ENCODE measurements at regions not wholly inside any gene's neighbourhood (a gene's known extent, or its start where the extent isn't known, plus 50 kb on each side); places are given as distances from the start of the nearest gene placed in this dataset.

DNA sequence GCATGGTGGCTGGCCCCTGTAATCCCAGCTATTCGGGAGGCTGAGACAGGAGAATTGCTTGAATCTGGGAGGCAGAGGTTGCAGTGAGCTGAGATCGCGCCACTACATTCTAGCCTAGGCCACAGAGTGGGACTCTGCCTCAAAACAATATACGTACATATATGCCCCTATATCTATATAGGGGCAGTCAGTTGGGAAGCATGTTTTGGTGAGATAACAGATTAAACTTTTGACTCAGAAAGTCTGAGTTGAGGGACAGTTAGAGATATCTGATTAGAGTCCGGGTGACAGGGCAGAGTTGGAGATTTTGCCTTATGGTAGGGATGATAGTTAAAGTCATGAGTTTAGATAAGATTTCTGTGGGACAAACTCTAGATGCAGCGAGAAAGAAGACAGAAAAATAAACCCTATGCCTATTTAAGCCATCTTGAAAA, 71.8 kb upstream of the ALDH1A1 start (continued):
- TF ChIP-seq ZNF408 (CRISPR knock-in tag; IDR thresholded peaks at IDR 0.05; ENCODE audit: low read depth): no peak
- TF ChIP-seq, protein P1, sequence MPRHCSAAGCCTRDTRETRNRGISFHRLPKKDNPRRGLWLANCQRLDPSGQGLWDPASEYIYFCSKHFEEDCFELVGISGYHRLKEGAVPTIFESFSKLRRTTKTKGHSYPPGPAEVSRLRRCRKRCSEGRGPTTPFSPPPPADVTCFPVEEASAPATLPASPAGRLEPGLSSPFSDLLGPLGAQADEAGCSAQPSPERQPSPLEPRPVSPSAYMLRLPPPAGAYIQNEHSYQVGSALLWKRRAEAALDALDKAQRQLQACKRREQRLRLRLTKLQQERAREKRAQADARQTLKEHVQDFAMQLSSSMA (CRISPR knock-in tag; IDR thresholded peaks at IDR 0.05): no peak
- TF ChIP-seq, protein P2, sequence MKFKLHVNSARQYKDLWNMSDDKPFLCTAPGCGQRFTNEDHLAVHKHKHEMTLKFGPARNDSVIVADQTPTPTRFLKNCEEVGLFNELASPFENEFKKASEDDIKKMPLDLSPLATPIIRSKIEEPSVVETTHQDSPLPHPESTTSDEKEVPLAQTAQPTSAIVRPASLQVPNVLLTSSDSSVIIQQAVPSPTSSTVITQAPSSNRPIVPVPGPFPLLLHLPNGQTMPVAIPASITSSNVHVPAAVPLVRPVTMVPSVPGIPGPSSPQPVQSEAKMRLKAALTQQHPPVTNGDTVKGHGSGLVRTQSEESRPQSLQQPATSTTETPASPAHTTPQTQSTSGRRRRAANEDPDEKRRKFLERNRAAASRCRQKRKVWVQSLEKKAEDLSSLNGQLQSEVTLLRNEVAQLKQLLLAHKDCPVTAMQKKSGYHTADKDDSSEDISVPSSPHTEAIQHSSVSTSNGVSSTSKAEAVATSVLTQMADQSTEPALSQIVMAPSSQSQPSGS (CRISPR knock-in tag; IDR thresholded peaks at IDR 0.05): no peak
- TF ChIP-seq, protein P3, sequence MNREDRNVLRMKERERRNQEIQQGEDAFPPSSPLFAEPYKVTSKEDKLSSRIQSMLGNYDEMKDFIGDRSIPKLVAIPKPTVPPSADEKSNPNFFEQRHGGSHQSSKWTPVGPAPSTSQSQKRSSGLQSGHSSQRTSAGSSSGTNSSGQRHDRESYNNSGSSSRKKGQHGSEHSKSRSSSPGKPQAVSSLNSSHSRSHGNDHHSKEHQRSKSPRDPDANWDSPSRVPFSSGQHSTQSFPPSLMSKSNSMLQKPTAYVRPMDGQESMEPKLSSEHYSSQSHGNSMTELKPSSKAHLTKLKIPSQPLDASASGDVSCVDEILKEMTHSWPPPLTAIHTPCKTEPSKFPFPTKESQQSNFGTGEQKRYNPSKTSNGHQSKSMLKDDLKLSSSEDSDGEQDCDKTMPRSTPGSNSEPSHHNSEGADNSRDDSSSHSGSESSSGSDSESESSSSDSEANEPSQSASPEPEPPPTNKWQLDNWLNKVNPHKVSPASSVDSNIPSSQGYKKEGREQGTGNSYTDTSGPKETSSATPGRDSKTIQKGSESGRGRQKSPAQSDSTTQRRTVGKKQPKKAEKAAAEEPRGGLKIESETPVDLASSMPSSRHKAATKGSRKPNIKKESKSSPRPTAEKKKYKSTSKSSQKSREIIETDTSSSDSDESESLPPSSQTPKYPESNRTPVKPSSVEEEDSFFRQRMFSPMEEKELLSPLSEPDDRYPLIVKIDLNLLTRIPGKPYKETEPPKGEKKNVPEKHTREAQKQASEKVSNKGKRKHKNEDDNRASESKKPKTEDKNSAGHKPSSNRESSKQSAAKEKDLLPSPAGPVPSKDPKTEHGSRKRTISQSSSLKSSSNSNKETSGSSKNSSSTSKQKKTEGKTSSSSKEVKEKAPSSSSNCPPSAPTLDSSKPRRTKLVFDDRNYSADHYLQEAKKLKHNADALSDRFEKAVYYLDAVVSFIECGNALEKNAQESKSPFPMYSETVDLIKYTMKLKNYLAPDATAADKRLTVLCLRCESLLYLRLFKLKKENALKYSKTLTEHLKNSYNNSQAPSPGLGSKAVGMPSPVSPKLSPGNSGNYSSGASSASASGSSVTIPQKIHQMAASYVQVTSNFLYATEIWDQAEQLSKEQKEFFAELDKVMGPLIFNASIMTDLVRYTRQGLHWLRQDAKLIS (CRISPR knock-in tag; IDR thresholded peaks at IDR 0.05): no peak
- TF ChIP-seq, protein P4, sequence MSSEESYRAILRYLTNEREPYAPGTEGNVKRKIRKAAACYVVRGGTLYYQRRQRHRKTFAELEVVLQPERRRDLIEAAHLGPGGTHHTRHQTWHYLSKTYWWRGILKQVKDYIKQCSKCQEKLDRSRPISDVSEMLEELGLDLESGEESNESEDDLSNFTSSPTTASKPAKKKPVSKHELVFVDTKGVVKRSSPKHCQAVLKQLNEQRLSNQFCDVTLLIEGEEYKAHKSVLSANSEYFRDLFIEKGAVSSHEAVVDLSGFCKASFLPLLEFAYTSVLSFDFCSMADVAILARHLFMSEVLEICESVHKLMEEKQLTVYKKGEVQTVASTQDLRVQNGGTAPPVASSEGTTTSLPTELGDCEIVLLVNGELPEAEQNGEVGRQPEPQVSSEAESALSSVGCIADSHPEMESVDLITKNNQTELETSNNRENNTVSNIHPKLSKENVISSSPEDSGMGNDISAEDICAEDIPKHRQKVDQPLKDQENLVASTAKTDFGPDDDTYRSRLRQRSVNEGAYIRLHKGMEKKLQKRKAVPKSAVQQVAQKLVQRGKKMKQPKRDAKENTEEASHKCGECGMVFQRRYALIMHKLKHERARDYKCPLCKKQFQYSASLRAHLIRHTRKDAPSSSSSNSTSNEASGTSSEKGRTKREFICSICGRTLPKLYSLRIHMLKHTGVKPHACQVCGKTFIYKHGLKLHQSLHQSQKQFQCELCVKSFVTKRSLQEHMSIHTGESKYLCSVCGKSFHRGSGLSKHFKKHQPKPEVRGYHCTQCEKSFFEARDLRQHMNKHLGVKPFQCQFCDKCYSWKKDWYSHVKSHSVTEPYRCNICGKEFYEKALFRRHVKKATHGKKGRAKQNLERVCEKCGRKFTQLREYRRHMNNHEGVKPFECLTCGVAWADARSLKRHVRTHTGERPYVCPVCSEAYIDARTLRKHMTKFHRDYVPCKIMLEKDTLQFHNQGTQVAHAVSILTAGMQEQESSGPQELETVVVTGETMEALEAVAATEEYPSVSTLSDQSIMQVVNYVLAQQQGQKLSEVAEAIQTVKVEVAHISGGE (CRISPR knock-in tag; IDR thresholded peaks at IDR 0.05): peak in 1 of 3 experiments; percentile 74; a peak in 2 of 6 replicates
- no peak for TF ChIP-seq GABPB1 (CRISPR knock-in tag; IDR thresholded peaks at IDR 0.05)
- peak; percentile 98 for TF ChIP-seq TEAD4 (IDR thresholded peaks at IDR 0.05; ENCODE audit: low read length)
- TF ChIP-seq TEAD4 (CRISPR knock-in tag; IDR thresholded peaks at IDR 0.05; ENCODE audit: borderline replicate concordance): no peak
- TF ChIP-seq ZC3H8 (IDR thresholded peaks at IDR 0.05): no peak
- TF ChIP-seq, protein P5, sequence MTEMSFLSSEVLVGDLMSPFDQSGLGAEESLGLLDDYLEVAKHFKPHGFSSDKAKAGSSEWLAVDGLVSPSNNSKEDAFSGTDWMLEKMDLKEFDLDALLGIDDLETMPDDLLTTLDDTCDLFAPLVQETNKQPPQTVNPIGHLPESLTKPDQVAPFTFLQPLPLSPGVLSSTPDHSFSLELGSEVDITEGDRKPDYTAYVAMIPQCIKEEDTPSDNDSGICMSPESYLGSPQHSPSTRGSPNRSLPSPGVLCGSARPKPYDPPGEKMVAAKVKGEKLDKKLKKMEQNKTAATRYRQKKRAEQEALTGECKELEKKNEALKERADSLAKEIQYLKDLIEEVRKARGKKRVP (CRISPR knock-in tag; IDR thresholded peaks at IDR 0.05): no peak; the same call in 1 of the 2 replicates
- peak; percentile 68 for TF ChIP-seq NCOA4 (IDR thresholded peaks at IDR 0.05; ENCODE audit: partially characterized antibody)
- no peak for TF ChIP-seq U2AF2 (optimal IDR thresholded peaks at IDR 0.05; ENCODE audit: low read depth, low read length)
- peak; percentile 71; the same call in 1 of the 2 replicates for TF ChIP-seq MBD2 (IDR thresholded peaks at IDR 0.05; ENCODE audit: borderline replicate concordance, low read depth)
- TF ChIP-seq, protein P6, sequence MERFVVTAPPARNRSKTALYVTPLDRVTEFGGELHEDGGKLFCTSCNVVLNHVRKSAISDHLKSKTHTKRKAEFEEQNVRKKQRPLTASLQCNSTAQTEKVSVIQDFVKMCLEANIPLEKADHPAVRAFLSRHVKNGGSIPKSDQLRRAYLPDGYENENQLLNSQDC (CRISPR knock-in tag; IDR thresholded peaks at IDR 0.05): 0 out of 2 replicates have a peak, but pooled peaks have one; percentile 19
- TF ChIP-seq SMARCA4 (IDR thresholded peaks at IDR 0.05): peak; percentile 98
- TF ChIP-seq, protein P7, sequence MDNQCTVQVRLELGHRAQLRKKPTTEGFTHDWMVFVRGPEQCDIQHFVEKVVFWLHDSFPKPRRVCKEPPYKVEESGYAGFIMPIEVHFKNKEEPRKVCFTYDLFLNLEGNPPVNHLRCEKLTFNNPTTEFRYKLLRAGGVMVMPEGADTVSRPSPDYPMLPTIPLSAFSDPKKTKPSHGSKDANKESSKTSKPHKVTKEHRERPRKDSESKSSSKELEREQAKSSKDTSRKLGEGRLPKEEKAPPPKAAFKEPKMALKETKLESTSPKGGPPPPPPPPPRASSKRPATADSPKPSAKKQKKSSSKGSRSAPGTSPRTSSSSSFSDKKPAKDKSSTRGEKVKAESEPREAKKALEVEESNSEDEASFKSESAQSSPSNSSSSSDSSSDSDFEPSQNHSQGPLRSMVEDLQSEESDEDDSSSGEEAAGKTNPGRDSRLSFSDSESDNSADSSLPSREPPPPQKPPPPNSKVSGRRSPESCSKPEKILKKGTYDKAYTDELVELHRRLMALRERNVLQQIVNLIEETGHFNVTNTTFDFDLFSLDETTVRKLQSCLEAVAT (IDR thresholded peaks at IDR 0.05): 0 out of 4 replicates have a peak, but pooled peaks of 1 of the 2 experiments have one; percentile 11
- TF ChIP-seq ZNF77 (CRISPR knock-in tag; IDR thresholded peaks at IDR 0.05): no peak
